Epithelial cell of esophagus (primary cell): ENCODE measurements at regions not wholly inside any gene's neighbourhood (a gene's known extent, or its start where the extent isn't known, plus 50 kb on each side); places are given as distances from the start of the nearest gene placed in this dataset.
"Not testable (repeated sequence)": the region's sequence is repeated elsewhere in the genome, so short reads cannot be mapped to it uniquely, and the experiment has no call there.

ENCODE experiments used
- DNase-seq: peaks from one replicate; pipeline ENCODE4 v3.0.0; 2010; ENCODE audit warnings: low read depth
- H3K4me3 ChIP-seq: 2 replicates; pipeline ENCODE4 v1.5.1; 2011; ENCODE audit warnings: mild to moderate bottlenecking, low read length, control low read depth
- TF ChIP-seq, protein P1 (sequence below): IDR thresholded peaks from 2 replicates; pipeline ENCODE4 v1.5.1; 2011; ENCODE audit warnings: low read depth, mild to moderate bottlenecking, low read length, control low read depth, inconsistent platforms; ENCODE audit not compliant: insufficient read depth; ENCODE audit errors: missing control alignments

DNA sequence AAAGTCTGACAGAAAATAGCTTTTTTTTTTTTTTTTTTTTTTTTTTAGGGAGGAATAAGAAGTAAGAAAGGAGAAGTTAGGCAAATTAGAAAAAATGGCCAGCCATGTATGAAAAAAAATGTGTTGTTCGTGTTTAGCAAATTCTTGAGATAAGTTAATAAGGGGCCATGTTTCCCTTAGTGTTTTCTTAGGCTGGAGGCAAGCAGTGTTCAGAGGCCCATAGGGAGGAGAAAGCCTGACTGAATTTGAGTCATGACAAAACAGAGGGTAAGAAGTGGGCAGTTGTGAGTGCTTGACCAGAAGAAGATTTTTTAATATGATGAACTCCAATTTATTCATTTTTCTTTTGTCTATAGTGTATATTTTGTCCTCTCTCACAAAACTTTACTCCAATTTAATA lies 766.4 kb downstream of the FAM181B start:
- TF ChIP-seq, protein P1, sequence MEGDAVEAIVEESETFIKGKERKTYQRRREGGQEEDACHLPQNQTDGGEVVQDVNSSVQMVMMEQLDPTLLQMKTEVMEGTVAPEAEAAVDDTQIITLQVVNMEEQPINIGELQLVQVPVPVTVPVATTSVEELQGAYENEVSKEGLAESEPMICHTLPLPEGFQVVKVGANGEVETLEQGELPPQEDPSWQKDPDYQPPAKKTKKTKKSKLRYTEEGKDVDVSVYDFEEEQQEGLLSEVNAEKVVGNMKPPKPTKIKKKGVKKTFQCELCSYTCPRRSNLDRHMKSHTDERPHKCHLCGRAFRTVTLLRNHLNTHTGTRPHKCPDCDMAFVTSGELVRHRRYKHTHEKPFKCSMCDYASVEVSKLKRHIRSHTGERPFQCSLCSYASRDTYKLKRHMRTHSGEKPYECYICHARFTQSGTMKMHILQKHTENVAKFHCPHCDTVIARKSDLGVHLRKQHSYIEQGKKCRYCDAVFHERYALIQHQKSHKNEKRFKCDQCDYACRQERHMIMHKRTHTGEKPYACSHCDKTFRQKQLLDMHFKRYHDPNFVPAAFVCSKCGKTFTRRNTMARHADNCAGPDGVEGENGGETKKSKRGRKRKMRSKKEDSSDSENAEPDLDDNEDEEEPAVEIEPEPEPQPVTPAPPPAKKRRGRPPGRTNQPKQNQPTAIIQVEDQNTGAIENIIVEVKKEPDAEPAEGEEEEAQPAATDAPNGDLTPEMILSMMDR, result no peak
- no peak overlapping the region for H3K4me3 ChIP-seq
- no peak for DNase-seq

DNA sequence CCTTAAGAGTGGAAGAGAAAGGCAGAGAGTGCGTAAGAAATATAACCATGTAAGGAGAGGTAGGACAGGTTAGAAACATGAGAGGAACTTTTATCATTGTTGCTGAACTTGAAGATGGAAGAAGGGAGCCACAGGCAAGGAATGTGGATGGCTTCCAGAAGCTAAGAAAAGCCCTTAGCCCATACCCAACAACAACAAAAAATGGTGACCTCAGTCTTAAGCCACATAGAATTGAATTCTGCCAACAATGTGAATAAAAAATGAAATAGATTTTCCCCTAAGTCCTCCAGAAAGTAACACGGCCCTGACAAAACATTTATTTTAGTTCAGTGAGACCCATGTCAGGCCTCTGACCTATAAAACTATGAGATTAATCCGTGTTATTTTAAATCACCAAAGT lies 767.3 kb downstream of the FAM181B start:
- no peak overlapping the region for H3K4me3 ChIP-seq
- TF ChIP-seq, protein P1, result no peak
- no peak for DNase-seq

DNA sequence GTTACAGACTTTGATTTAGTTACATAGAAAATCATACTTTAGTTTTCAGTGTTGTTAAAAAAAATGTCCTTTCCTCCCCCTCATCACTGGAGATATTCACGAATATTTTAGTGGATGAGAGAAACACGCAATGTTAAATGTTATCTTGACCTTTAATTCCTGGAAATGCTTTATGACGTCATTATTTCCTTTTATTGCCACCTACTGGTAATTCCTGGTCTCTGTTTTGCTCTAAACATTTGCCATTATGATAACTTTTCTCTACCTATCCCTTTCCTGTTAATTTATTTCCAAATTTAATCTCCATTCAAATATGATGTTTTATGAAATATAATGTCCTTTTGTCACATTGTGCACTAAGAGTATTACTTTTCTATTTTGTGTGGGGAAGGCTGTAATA lies 770.6 kb downstream of the FAM181B start:
- H3K4me3 ChIP-seq, result no peak overlapping the region
- TF ChIP-seq, protein P1, result peak; percentile 22
- DNase-seq, result no peak

DNA sequence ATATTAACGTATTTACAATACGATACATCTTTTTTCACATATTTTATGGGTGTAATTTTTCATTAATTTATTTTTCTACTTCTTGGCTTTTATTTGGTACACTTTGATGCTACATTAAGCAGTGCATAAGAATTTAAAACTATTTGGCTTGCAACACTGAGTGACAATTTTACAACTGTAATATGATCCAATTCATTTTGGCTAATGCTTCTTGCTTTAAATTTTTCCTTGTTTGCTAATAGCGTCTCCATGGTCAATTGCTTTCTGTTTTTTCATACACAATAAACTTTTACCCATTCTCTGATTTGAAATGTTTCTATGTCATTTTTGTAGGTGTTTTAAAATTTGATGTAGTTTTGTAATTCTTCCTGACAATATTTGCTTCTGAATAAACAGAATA lies 773.2 kb downstream of the FAM181B start:
- DNase-seq, result no peak
- TF ChIP-seq, protein P1, result no peak
- no peak overlapping the region for H3K4me3 ChIP-seq

DNA sequence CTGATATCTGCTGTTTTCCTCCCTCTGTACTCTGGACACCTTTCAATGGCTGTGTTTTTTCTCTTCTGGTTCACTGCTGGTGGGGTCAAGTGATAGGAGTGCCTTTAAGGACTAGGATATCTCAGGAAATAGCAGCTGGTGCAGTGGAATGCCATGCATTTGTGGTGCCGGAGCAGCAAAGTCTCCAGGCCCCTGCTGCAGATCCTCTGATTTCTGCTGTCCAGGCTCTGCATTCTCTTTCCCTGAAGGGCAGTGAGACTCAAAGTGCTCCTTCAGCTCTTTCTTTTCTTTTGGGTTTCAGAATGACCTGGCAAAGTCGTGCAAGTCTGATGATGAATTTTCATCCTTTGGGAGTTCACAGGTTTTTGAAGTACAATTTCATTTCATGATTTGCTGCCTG lies 774.3 kb downstream of the FAM181B start:
- TF ChIP-seq, protein P1, result no peak
- no peak overlapping the region for H3K4me3 ChIP-seq
- no peak for DNase-seq

DNA sequence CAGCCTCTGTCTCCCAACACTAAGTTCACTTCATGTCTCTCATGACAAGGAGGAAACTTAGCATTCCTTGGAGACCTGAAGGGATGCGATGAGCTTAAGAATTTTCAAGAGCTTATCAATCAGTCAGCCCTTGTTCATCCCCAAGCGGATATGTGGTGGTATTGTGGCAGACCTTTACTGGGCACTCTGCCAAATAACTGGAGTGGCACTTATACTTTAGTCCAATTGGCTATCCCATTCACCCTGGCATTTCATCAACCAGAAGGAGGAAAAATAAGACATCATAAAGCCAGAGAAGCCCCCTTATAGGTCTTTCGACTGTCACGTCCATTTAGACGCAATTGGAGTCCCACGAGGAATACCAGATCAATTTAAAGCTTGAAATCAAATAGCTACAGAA lies 779.4 kb downstream of the FAM181B start:
- not testable (repeated sequence) for DNase-seq, H3K4me3 ChIP-seq

DNA sequence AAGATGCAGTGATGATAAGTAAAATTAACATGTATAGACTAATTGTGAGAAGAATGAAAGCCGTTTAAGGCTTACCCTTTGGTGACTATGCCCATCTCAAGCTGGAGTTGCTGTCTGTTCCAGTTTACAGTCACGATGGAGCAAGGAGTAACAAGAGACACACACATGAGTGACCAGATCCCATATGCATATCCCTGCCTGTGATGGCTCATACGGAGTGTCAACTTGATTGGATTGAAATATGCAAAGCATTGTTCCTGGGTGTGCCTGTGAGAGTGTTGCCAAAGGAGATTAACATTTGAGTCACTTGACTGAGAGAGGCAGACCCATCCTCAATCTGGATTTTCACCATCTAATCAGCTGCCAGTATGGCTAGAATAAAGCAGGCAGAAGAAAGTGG lies 786.8 kb downstream of the FAM181B start:
- no peak overlapping the region for H3K4me3 ChIP-seq
- TF ChIP-seq, protein P1, result no peak
- peak; percentile 4 for DNase-seq

DNA sequence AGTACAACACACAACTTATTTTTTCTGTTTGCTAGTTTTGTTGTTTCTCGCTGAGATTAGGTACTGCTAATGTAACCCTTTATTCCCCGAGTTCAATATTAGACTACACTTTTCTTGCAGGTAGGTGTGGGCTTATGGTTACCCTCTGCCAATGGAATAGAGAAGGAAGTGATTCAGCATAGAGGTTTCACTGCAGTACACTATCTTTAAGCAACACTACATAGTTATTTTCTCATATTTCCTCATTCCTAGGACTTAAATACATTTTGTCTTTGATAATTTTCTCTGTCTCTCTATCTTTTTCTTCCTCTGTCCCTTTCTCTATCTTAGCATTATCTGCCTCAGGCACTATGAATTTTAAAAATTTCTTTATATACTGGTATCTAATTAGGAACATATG lies 791.0 kb downstream of the FAM181B start:
- no peak for DNase-seq
- TF ChIP-seq, protein P1, result no peak
- no peak overlapping the region for H3K4me3 ChIP-seq
